ENCODE measurements at regions not wholly inside any gene's neighbourhood (a gene's known extent, or its start where the extent isn't known, plus 50 kb on each side); places are given as distances from the start of the nearest gene placed in this dataset.

DNA sequence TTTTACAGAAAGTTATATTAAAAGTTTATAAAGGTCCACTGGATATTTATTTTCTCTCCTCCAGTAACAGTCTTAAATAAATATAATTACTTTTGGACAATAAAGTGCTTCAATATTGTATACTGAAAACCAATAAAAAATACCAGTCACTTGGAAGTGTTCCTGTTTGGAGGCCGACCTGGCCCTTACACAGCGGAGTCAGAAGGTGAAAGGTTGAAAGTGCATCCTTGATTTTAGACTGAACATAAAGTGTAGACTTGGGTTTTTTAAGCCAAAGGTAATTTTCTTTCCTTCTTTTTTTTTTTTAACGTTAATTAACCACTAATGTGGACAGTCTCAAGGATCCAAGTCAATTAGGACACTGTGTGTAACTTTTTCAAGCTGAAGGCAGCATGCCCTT, 152.3 kb upstream of the TBX18 start:
- Mint-ChIP-seq H3K4me1 (no peaks in the 10 kb centered on the region), H3K27ac (no peak overlapping the region), H3K4me3 (no peak overlapping the region), H3K36me3 (ENCODE audit: insufficient read depth in 1 of 3, low read depth in 3 of 3) (no peaks in the 10 kb centered on the region), H3K27me3 (ENCODE audit: low read depth) (no peaks in the 10 kb centered on the region), H3K9me3 (no peaks in the 10 kb centered on the region)
- Histone ChIP-seq H4K8ac (replicated peaks; ENCODE audit: insufficient read length, low read depth, low read length) (no peak overlapping the region), H3K4me1 (ENCODE audit: insufficient read depth, low read length) (no peaks in the 10 kb centered on the region), H3K79me1 (ENCODE audit: insufficient read depth, low read depth, low read length, poor library complexity, severe bottlenecking) (no peaks in the 10 kb centered on the region), H3K4ac (ENCODE audit: low read depth, low read length) (no peak overlapping the region), H2BK20ac (ENCODE audit: low read depth, low read length, poor library complexity, severe bottlenecking) (no peak overlapping the region), H3K27me3 (ENCODE audit: insufficient read depth, low read length) (no peaks in the 10 kb centered on the region), H2AFZ (ENCODE audit: low read length) (no peak overlapping the region), H3K9ac (ENCODE audit: extremely low read depth, insufficient read length, low read length) (no peak overlapping the region), H3K18ac (ENCODE audit: insufficient read length, low read depth, low read length) (no peak overlapping the region), H3K9me3 (ENCODE audit: control insufficient read depth, low read depth, low read length) (no peaks in the 10 kb centered on the region), H2BK12ac (ENCODE audit: insufficient read length, low read depth, low read length) (no peak overlapping the region), H3T11ph (ENCODE audit: low read length) (no peak overlapping the region), H3K79me2 (ENCODE audit: insufficient read depth, low read length) (no peaks in the 10 kb centered on the region), H4K5ac (ENCODE audit: insufficient read length, low read depth, low read length) (no peak overlapping the region), H3K23ac (ENCODE audit: insufficient read length, low read depth, low read length) (no peak overlapping the region), H3K23me2 (ENCODE audit: insufficient read length, low read depth, low read length, poor library complexity, severe bottlenecking) (no peaks in the 10 kb centered on the region), H3K4me2 (ENCODE audit: insufficient read depth, insufficient read length, low read length) (no peak overlapping the region), H3K14ac (ENCODE audit: insufficient read depth, low read length) (no peak overlapping the region), H4K20me1 (ENCODE audit: control insufficient read depth, insufficient read depth, insufficient read length) (no peaks in the 10 kb centered on the region), H4K91ac (ENCODE audit: insufficient read length, low read depth, low read length) (no peak overlapping the region), H2BK120ac (ENCODE audit: low read depth, low read length, poor library complexity, severe bottlenecking) (no peak overlapping the region), H3K56ac (ENCODE audit: insufficient read length, low read depth, low read length) (no peak overlapping the region), H2BK15ac (ENCODE audit: low read depth, low read length) (no peak overlapping the region), H3K27ac (ENCODE audit: insufficient read length, low read depth, low read length) (no peak overlapping the region), H2BK5ac (ENCODE audit: insufficient read length, low read length) (no peak overlapping the region), H2AK5ac (ENCODE audit: insufficient read length, low read length) (no peak overlapping the region)
- TF ChIP-seq, protein P1, sequence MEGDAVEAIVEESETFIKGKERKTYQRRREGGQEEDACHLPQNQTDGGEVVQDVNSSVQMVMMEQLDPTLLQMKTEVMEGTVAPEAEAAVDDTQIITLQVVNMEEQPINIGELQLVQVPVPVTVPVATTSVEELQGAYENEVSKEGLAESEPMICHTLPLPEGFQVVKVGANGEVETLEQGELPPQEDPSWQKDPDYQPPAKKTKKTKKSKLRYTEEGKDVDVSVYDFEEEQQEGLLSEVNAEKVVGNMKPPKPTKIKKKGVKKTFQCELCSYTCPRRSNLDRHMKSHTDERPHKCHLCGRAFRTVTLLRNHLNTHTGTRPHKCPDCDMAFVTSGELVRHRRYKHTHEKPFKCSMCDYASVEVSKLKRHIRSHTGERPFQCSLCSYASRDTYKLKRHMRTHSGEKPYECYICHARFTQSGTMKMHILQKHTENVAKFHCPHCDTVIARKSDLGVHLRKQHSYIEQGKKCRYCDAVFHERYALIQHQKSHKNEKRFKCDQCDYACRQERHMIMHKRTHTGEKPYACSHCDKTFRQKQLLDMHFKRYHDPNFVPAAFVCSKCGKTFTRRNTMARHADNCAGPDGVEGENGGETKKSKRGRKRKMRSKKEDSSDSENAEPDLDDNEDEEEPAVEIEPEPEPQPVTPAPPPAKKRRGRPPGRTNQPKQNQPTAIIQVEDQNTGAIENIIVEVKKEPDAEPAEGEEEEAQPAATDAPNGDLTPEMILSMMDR (conservative IDR thresholded peaks at IDR 0.05): no peak
- DNase-seq: no peak
- no CpG with 5 or more reads among the region's 3 CpGs for WGBS (ENCODE audit: extremely low coverage, insufficient read length, low lambda C conversion rate)

Measured in H9 (cell line).